ENCODE measurements at regions not wholly inside any gene's neighbourhood (a gene's known extent, or its start where the extent isn't known, plus 50 kb on each side); places are given as distances from the start of the nearest gene placed in this dataset.

DNA sequence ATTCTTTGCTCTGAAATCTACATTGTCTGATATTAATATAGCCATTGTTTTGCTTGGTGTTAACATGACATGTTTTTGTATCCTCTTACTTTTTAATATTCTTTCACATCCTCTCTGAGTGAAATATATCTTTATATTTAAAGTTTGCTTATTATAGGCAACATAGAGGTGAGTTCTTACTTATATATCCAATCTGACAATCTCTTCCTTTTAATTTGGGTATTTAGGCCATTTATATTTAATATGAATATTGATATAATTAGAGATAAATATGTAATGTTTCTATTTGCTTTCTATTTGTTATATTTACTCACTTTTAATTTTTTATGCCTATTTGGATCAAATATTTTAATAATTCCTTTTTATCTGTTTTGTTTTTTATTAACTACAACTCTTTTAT, 554.1 kb upstream of the SALL1 start:
- CTCF ChIA-PET: no interaction called here
- H3K36me3 ChIP-seq (ENCODE audit: control insufficient read depth, insufficient read depth, low read length): no peaks in the 10 kb centered on the region

DNA sequence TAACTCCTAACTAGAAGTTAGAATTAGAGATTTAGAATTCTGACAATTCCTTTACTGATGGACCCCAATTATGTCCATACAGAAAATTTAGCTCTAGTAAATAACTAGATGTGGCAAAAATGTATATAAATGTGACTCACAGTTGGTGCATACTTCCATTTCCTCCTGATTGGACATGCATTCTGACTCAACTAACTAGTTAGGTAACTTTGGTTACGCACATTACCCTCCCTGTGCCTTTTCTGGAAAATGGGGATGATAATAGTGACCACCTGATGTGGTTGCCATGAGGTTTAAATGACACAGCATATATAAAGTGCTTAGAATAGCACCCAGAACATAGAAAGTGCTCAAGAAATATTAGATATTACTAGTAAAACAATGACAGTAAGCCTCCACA, 550.0 kb upstream of the SALL1 start:
- Histone ChIP-seq H3K36me3 (ENCODE audit: control insufficient read depth, insufficient read depth, low read length) (no peaks in the 10 kb centered on the region), H3K27me3 (ENCODE audit: control insufficient read depth, insufficient read depth, low read length) (no peaks in the 10 kb centered on the region), H3K4me3 (ENCODE audit: low read depth, low read length) (no peak overlapping the region)
- no peak for DNase-seq (ENCODE audit: low read depth)
- POLR2A ChIA-PET: no interaction called here
- TF ChIP-seq, protein P1, sequence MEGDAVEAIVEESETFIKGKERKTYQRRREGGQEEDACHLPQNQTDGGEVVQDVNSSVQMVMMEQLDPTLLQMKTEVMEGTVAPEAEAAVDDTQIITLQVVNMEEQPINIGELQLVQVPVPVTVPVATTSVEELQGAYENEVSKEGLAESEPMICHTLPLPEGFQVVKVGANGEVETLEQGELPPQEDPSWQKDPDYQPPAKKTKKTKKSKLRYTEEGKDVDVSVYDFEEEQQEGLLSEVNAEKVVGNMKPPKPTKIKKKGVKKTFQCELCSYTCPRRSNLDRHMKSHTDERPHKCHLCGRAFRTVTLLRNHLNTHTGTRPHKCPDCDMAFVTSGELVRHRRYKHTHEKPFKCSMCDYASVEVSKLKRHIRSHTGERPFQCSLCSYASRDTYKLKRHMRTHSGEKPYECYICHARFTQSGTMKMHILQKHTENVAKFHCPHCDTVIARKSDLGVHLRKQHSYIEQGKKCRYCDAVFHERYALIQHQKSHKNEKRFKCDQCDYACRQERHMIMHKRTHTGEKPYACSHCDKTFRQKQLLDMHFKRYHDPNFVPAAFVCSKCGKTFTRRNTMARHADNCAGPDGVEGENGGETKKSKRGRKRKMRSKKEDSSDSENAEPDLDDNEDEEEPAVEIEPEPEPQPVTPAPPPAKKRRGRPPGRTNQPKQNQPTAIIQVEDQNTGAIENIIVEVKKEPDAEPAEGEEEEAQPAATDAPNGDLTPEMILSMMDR (IDR thresholded peaks at IDR 0.05; ENCODE audit: insufficient read depth, low read depth, low read length): no peak
- CTCF ChIA-PET: interaction anchor here (1.5 kb wide), 1 partner anchor 17 kb away, joined by 4 read pairs; no protein-coding TSS in a partner anchor

More for the DNA sequence above, 554.1 kb upstream of the SALL1 start:
- Histone ChIP-seq H3K27me3 (ENCODE audit: control insufficient read depth, insufficient read depth, low read length) (no peaks in the 10 kb centered on the region), H3K4me3 (ENCODE audit: low read depth, low read length) (no peak overlapping the region)
- POLR2A ChIA-PET: no interaction called here
- TF ChIP-seq, protein P1 (IDR thresholded peaks at IDR 0.05; ENCODE audit: insufficient read depth, low read depth, low read length): no peak
- no peak for DNase-seq (ENCODE audit: low read depth)

DNA sequence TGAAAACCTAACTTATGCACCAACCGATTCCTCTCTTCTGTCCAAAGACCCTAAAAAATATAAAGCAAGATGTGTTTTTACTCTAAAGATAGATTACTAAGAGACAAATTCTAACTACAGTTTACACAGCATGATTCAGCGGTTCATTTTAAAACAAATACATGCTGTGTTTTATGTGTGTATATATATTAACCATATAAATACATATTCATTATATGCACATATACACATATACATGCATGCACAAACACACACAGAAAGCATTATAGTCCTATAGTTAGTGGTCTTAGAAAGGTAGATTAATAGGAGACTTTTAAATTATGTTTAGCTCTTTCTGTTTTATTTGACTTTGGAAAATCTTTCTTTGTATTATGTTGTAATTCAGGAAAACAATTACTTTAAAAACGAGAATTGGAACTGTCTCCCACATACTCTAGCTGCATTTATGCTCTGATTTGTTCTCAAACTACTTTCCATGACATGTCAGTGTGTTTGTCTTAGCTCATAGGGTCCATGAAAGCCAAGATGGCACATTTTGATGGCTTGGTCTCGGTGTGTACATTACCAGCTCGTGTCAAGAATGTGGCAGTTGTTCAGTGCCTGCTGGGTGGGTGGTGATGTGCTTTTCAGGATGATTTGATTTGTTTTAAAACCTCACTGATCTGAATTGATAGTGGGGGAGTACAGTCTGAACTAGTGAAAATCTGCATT, 548.8 kb upstream of the SALL1 start:
- Histone ChIP-seq H3K4me3 (ENCODE audit: low read depth, low read length) (no peak overlapping the region), H3K27me3 (ENCODE audit: control insufficient read depth, insufficient read depth, low read length) (no peaks in the 10 kb centered on the region), H3K36me3 (ENCODE audit: control insufficient read depth, insufficient read depth, low read length) (no peaks in the 10 kb centered on the region)
- ChIA-PET POLR2A (no interaction called here), CTCF (interaction anchor here (1.4 to 1.5 kb wide), 2 partner anchors 12 to 16 kb away, joined by 3 to 4 read pairs; no protein-coding TSS in a partner anchor)
- DNase-seq (ENCODE audit: low read depth): no peak
- TF ChIP-seq, protein P1 (IDR thresholded peaks at IDR 0.05; ENCODE audit: insufficient read depth, low read depth, low read length): no peak

DNA sequence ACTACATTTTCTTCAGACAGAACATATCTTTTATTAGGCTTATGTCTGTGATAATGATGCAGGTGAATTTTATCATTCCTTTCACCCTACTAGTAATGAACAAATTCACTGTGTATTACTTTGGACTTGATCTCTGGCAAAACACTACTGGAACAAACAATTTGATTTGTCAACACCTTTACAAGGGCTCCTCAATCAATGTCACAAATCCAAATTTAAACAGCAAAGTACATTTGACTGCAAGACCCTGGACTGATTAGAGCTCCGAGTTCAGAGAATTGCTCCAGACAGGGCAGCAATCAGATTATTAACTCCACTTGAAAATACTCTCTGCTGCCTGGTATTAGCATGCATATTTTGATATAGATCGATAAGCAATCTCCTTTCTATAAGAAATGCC, 547.6 kb upstream of the SALL1 start:
- TF ChIP-seq, protein P1 (IDR thresholded peaks at IDR 0.05; ENCODE audit: insufficient read depth, low read depth, low read length): no peak
- H3K4me3 ChIP-seq (ENCODE audit: low read depth, low read length): no peak overlapping the region
- H3K27me3 ChIP-seq (ENCODE audit: control insufficient read depth, insufficient read depth, low read length): no peaks in the 10 kb centered on the region
- CTCF ChIA-PET: interaction anchor here (1.0 to 1.4 kb wide), 2 partner anchors 8 to 11 kb away, joined by 3 read pairs; no protein-coding TSS in a partner anchor
- H3K36me3 ChIP-seq (ENCODE audit: control insufficient read depth, insufficient read depth, low read length): no peaks in the 10 kb centered on the region
- POLR2A ChIA-PET: no interaction called here
- DNase-seq (ENCODE audit: low read depth): no peak

DNA sequence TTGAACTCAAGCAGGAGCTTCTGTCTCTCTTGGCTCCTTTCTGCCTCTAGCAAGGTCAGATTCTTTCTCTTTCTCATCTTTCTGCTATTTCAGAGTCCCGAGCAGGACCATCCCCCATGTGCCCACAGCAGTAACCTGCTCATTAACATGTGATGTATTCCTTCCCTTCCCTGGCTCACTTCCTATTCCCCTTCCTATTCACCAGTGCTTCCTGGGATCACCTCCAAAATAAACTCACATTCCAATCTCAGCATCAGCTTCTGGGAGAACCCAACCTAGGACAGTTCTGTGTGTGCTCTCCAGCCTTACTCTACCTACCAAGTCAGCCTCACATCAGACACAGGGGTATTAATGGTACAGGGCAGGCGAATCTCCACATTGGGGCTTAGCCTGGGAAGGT, 546.4 kb upstream of the SALL1 start:
- Histone ChIP-seq H3K27me3 (ENCODE audit: control insufficient read depth, insufficient read depth, low read length) (no peaks in the 10 kb centered on the region), H3K4me3 (ENCODE audit: low read depth, low read length) (no peak overlapping the region), H3K36me3 (ENCODE audit: control insufficient read depth, insufficient read depth, low read length) (no peaks in the 10 kb centered on the region)
- no peak for DNase-seq (ENCODE audit: low read depth)
- CTCF ChIA-PET: interaction anchor here (0.6 kb wide), 1 partner anchor 9 kb away, joined by 3 read pairs; no protein-coding TSS in a partner anchor
- POLR2A ChIA-PET: no interaction called here
- TF ChIP-seq, protein P1 (IDR thresholded peaks at IDR 0.05; ENCODE audit: insufficient read depth, low read depth, low read length): no peak

Data from BJ (cell line).